ENCODE measurements at regions not wholly inside any gene's neighbourhood (a gene's known extent, or its start where the extent isn't known, plus 50 kb on each side); places are given as distances from the start of the nearest gene placed in this dataset.

DNA sequence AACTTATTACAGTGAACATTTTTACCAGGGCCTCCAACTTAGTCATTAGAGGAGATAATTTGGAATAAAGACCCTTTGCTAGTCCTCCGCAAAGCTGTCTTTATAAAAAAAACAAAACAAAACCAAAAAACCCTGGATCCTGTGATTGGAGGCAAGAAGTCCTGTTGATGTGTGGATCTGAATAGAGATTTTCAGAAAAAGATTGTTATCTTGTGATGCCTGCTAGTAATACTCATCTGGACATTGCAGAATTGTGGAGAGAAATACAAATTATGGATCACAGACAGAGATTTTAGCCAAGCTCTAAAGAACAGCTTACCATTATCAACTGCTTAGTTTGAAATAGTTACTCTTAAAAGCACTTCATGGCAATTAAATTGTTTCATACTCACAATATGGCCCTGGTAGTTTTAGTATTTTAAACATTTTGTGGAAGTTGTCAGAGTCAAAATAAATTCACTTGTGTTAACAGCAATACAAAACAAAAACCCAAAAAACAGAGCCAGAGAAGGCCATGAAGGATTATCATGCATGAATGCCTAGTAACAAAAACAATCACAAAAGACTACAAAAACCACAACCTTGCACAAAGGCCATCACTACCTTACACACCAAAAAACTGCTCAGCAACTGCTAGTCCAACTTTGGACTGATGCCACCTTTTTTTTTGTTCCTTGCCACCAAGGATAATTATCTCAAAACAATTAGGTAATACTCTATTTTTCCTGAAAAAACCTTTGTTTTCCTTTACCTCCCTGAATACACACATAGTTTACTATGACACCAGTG, 514.5 kb upstream of the SLIT2 start:
- Histone ChIP-seq H3K27me3 (no peaks in the 10 kb centered on the region), H3K9ac (ENCODE audit: low read depth in 2 of 2, low read length in 2 of 2) (no peak overlapping the region), H3K36me3 (no peaks in the 10 kb centered on the region), H3K9me3 (no peaks in the 10 kb centered on the region), H3K27ac (no peak overlapping the region), H3K4me3 (no peak overlapping the region), H3K4me1 (no peaks in the 10 kb centered on the region)
- intact Hi-C loops (cut with DNase I): no loop called here
- no peak for DNase-seq
- TF ChIP-seq, protein P1, sequence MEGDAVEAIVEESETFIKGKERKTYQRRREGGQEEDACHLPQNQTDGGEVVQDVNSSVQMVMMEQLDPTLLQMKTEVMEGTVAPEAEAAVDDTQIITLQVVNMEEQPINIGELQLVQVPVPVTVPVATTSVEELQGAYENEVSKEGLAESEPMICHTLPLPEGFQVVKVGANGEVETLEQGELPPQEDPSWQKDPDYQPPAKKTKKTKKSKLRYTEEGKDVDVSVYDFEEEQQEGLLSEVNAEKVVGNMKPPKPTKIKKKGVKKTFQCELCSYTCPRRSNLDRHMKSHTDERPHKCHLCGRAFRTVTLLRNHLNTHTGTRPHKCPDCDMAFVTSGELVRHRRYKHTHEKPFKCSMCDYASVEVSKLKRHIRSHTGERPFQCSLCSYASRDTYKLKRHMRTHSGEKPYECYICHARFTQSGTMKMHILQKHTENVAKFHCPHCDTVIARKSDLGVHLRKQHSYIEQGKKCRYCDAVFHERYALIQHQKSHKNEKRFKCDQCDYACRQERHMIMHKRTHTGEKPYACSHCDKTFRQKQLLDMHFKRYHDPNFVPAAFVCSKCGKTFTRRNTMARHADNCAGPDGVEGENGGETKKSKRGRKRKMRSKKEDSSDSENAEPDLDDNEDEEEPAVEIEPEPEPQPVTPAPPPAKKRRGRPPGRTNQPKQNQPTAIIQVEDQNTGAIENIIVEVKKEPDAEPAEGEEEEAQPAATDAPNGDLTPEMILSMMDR (IDR thresholded peaks at IDR 0.05): no peak

DNA sequence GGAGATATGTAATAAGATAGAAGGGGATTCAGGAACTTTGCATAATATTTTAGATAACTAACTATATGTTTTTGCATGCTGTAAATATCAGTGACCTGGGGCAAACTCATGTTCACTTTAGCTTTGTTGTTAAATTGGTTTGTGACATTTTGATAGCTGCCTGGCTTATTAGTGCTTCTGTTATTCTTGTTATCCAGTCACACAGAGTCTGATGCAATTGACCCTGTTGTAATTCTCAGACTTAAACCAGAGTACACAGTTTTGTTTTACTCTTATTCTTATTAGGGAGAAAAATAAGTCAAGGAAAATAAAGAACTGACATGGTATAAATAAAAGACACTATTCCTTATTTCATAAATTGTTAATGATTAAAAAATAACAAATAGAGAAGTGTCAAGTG, 516.7 kb upstream of the SLIT2 start:
- intact Hi-C loops (cut with DNase I): no loop called here
- Histone ChIP-seq H3K36me3 (no peaks in the 10 kb centered on the region), H3K4me3 (no peak overlapping the region), H3K9me3 (no peaks in the 10 kb centered on the region), H3K4me1 (no peaks in the 10 kb centered on the region), H3K9ac (ENCODE audit: low read depth in 2 of 2, low read length in 2 of 2) (no peak overlapping the region), H3K27ac (no peak overlapping the region), H3K27me3 (no peaks in the 10 kb centered on the region)
- DNase-seq: no peak
- TF ChIP-seq, protein P1 (IDR thresholded peaks at IDR 0.05): no peak

DNA sequence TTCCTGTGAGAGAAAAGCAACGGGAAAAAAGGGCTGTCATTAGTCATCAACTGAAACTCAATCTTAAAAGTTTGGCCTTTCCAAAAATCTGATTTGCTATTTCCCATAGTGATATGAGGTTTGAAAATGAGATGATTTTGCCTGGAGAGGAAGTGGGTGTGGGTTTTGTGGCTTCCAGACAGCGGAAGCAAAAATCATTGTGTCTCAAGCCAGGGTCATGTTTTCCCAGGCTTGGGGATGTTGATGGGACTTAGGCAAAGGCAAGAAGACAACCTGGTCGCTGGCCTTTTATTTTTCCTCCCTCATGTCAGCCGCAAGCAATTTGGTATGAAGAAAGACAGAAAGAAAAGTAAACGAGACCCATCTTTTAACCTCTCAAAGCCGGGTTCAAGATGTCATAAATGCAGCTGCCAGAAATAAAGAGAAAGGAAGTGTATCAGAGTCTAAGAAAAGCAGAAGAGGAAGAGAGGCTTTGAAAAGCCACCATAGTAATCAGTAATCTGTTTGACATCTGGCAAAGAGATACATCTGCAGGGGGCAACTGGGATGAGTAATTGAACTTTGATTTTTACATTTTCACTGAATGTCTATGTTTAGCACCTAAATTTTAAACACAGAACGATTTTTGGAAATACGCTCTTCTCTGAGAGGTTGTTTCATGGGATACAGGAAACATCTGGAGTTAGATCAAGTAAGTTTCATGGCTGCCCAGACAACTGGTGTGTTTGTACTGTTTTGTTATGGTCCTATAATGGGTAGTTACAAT, 521.6 kb upstream of the SLIT2 start:
- Histone ChIP-seq H3K4me3 (no peak overlapping the region), H3K36me3 (no peaks in the 10 kb centered on the region), H3K4me1 (no peaks in the 10 kb centered on the region), H3K27ac (no peak overlapping the region), H3K9me3 (no peaks in the 10 kb centered on the region), H3K27me3 (no peaks in the 10 kb centered on the region), H3K9ac (ENCODE audit: low read depth in 2 of 2, low read length in 2 of 2) (no peak overlapping the region)
- intact Hi-C loops (cut with DNase I): no loop called here
- no peak for DNase-seq
- TF ChIP-seq, protein P1 (IDR thresholded peaks at IDR 0.05): no peak

DNA sequence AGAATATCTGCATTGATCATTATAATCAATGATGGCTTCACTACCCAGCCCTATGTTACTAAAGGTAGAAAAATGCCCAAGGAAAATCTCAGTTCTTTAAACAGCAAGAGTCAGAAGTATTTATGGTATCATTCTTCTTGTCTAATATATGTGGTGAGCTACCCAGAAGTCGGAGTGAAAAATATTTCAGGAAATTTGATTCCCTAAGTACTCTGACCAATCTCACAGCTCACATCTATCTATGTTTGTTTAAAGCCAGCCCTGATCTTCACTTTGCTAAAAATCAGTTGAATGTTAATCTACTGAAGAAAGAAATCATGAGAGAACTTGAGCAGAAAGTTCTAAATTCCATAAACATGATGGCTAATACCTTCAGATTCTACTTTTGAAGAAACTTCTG, 522.9 kb upstream of the SLIT2 start:
- intact Hi-C loops (cut with DNase I): no loop called here
- H3K36me3 ChIP-seq: no peaks in the 10 kb centered on the region

DNA sequence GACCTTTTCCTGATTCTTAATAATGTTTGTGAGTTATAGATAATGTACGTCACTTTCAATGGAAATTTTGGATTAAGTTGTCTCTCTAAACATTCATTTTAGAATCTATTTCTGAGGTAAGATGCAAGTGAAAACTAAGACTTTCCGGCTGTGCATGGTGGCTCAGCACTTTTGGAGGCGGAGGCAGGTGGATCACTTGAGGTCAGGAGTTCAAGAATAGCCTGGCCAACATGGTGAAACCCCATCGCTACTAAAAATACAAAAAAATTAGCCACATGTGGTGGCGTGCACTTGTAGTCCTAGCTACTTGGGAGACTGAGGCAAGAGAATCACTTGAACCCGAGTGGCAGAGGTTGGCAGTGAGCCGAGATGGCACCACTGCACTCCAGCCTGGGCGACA, 524.6 kb upstream of the SLIT2 start:
- no peak overlapping the region for H3K4me3 ChIP-seq
- no peaks in the 10 kb centered on the region for H3K4me1 ChIP-seq
- no peaks in the 10 kb centered on the region for H3K27me3 ChIP-seq
- no peak overlapping the region for H3K27ac ChIP-seq
- no peaks in the 10 kb centered on the region for H3K36me3 ChIP-seq
- intact Hi-C loops (cut with DNase I): no loop called here
- no peak for DNase-seq
- TF ChIP-seq, protein P1 (IDR thresholded peaks at IDR 0.05): no peak
- no peaks in the 10 kb centered on the region for H3K9me3 ChIP-seq
- no peak overlapping the region for H3K9ac ChIP-seq (ENCODE audit: low read depth in 2 of 2, low read length in 2 of 2)

More for the DNA sequence above, 522.9 kb upstream of the SLIT2 start:
- Histone ChIP-seq H3K9me3 (no peaks in the 10 kb centered on the region), H3K4me3 (no peak overlapping the region), H3K4me1 (no peaks in the 10 kb centered on the region), H3K9ac (ENCODE audit: low read depth in 2 of 2, low read length in 2 of 2) (no peak overlapping the region), H3K27ac (no peak overlapping the region), H3K27me3 (no peaks in the 10 kb centered on the region)
- TF ChIP-seq, protein P1 (IDR thresholded peaks at IDR 0.05): no peak
- no peak for DNase-seq

Data from colonic mucosa (tissue), 4 donors.